Tongue (tissue), 1 donor: ENCODE measurements at regions not wholly inside any gene's neighbourhood (a gene's known extent, or its start where the extent isn't known, plus 50 kb on each side); places are given as distances from the start of the nearest gene placed in this dataset.

Experiments
- DNase-seq: peaks from one replicate; pipeline ENCODE4 v3.0.0-alpha.2; 2015

GRCh38 chr20:37455659-37456058 lies 65.4 kb upstream of the NNAT start:
- no peak for DNase-seq

DNA sequence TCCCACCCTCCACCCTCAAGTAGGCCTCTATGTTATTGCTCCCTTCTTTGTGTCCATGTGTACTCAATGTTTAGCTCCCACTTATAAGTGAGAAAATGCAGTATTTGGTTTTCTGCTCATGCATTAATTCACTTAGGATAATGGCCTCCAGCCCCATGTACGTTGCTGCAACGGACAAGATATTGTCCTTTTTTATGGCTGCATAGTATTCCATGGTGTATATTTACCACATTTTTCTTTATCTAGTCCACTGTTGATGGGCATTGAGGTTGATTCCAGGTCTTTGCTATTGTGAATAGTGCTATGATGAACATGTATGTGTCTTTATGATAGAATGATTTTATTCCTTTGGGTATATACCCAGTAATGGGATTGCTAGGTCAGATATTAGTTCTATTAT lies 64.1 kb upstream of the NNAT start:
- DNase-seq: no peak

DNA sequence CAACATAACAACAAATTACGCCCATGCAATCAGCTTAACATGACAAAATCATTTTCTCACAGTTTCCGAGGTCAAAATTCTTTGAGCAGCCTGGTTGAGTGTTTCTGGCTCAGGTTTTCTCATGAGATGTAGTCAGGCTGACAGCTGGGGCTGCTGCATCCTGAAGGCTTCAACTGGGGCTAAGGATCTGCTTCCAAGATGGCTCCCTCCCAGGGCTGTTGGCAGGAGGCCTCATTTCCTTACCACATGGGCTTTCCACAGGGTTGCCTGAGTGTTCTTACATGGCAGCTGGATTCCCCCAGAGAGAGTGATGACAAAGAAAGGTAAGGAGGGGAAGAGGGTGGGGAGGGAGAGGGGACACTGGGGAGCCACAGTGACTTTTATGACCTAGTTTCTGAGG lies 63.1 kb upstream of the NNAT start:
- peak; percentile 37 for DNase-seq

DNA sequence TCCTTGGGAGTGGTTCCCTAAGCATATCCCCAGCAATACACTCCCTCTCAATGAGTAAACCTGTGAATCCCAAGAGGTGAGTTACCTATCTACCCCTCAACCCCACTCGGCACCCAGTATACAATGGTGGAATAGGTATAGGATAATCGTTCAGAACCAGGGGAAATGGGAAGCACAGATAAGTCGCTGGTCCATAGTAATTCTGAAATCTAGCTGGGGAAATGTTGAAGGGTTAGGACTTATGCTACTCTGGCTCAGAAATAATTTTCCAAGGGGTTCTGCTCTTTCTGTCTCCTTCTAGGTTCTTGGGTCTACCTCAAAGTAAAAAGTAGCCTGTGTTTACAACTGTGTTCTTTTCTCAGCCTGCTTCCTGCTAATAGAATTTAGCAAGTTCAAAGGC lies 62.3 kb upstream of the NNAT start:
- no peak for DNase-seq

GRCh38 chr20:37461405-37461804 lies 59.6 kb upstream of the NNAT start:
- DNase-seq: no peak

- DNase-seq: peak; percentile 85
Measured at GRCh38 chr20:37463726-37464494, 57.1 kb upstream of the NNAT start.

GRCh38 chr20:37464611-37465010 lies 56.4 kb upstream of the NNAT start:
- peak; percentile 37 for DNase-seq
